Caki2 (cell line): ENCODE measurements at regions not wholly inside any gene's neighbourhood (a gene's known extent, or its start where the extent isn't known, plus 50 kb on each side); places are given as distances from the start of the nearest gene placed in this dataset.
"Not testable (repeated sequence)": the region's sequence is repeated elsewhere in the genome, so short reads cannot be mapped to it uniquely, and the experiment has no call there.

Experiments
- DNase-seq: peaks from one replicate; pipeline ENCODE4 v3.0.0-alpha.2; 2015; ENCODE audit warnings: low read depth
- in situ Hi-C: cut with HindIII; loops from 2 replicates; pipeline ENCODE4 v1.10.0; 2016; ENCODE audit warnings: low sequenced_read_pairs, low pct_unique_long_range_greater_than_20kb, mixed read lengths

- in situ Hi-C loops, result no loop called here
Observed at GRCh38 chr17:54261465-54261864, 438.7 kb downstream of the KIF2B start.

GRCh38 chr17:54269881-54270280 lies 447.2 kb downstream of the KIF2B start:
- in situ Hi-C loops, result no loop called here
- no peak for DNase-seq

More at GRCh38 chr17:54261465-54261864, 438.7 kb downstream of the KIF2B start:
- DNase-seq, result no peak

DNA sequence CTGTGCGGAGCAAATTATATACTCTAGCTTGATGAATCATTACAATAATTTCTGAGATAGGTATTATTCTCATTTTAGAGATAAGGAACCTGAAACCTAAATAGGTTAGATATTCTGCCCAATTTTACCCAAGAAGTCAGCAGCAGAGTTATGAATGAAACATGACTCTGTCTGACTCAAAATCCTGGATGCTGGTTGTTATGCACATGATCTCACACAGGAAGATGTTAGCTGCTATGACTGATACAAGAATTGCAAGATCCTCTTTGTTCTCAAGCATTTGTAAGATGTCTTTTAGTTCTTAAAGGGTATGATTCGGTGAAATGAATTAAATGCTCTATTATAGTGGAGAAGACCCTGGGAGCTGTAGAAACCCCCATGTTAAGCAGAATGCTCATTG lies 447.8 kb downstream of the KIF2B start:
- in situ Hi-C loops, result no loop called here
- DNase-seq, result no peak

- in situ Hi-C loops, result no loop called here
- no peak for DNase-seq
Observed at GRCh38 chr17:54277868-54278267, 455.1 kb downstream of the KIF2B start.

DNA sequence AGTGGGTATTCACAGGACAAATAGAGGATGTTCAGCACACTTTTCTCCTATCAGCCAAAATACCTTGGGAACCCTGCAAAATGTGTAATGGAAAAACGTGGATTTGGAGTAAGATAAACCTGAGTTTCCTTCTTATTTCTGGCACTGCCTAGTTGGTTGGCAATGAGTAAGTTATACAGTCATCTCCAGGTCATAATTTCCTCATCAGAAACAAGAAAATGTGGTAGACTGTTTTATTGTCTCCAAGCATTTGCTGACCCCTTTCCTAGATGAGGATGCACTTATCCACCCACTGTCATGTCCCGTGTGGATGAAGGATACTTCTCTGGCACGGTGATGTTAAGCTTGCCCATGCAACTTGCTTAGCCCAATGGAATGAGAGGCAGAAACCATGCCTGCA lies 458.0 kb downstream of the KIF2B start:
- in situ Hi-C loops, result no loop called here
- no peak for DNase-seq

GRCh38 chr17:54282886-54283285 lies 460.2 kb downstream of the KIF2B start:
- in situ Hi-C loops, result no loop called here
- DNase-seq, result no peak

DNA sequence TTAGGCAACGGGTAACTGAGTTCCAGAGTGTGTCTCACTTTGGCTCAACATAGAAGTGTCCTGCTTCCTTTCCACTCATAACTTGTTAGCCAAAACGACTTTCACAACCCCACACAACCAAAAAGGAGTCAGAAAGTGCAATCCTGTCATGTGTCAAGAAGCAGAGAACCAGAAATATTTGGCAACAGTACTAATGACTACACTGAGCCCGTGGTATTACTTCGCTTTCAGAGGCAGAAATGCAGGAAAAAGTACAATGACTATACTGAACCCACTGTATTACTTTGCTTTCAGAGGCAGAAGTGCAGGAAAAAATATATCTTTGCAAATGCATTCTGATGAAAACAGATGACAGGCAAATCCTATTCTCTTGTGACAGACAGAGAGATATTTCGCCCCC lies 484.6 kb downstream of the KIF2B start:
- in situ Hi-C loops, result no loop called here

GRCh38 chr17:54324813-54325212 lies 502.1 kb downstream of the KIF2B start:
- no peak for DNase-seq
- in situ Hi-C loops, result no loop called here

More for the DNA sequence above, 484.6 kb downstream of the KIF2B start:
- DNase-seq, result no peak

DNA sequence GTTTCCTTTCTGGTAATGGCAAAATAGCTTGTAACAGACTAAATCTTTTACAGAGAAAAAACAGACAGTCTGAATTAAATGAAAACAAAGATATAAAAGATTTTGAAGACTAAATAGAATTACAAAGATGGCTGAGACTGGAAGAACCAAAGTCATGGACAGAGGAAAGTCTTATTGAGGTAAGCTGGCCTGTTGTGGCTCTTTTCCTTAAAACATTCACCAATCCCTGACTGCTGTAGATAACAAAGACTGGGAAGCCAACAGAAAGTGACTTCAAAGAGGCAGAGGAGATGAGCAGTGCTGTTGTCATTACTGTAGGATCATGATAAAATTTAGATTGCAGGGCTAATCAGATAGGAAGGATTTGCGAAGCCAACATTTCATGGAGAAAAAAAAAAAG lies 517.0 kb downstream of the KIF2B start:
- in situ Hi-C loops, result no loop called here
- no peak for DNase-seq

DNA sequence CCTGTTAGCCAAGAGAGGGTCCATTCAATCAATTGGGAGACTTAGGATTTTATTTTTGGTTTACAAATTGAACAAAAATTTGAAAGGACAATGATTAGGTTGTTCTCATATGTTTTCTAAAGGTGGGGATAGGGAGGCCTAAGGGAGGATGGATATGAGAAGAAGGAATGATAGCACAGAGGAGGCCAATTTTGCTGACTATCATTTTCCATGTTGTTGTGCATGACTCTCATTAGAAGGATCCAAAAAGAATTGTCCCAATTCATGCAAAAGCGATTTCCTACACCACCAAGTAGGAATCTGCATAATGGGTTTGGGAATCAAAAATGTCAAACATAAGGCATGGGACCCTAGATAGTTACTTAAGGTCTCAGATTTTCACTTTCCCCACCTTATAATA lies 524.8 kb downstream of the KIF2B start:
- no peak for DNase-seq
- in situ Hi-C loops, result no loop called here

DNA sequence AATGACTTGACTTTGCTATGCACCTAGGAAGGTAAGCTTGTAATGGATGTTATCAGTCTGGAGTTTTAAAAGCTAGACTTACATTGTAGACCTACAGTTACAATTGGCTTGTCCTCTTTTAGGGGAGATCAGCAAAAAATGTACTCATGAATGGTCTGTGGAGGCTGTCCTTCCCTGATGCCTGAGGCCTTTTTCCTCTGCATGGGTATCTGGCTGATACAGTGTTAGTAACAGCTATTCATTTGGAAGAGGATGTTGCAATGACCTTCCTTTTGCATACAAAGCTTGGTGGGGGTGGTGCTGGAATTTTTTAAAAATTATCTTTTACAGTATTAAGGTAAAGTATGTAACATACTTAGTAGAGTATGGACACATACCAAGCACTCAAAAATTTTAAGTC lies 525.5 kb downstream of the KIF2B start:
- DNase-seq, result no peak
- in situ Hi-C loops, result no loop called here

DNA sequence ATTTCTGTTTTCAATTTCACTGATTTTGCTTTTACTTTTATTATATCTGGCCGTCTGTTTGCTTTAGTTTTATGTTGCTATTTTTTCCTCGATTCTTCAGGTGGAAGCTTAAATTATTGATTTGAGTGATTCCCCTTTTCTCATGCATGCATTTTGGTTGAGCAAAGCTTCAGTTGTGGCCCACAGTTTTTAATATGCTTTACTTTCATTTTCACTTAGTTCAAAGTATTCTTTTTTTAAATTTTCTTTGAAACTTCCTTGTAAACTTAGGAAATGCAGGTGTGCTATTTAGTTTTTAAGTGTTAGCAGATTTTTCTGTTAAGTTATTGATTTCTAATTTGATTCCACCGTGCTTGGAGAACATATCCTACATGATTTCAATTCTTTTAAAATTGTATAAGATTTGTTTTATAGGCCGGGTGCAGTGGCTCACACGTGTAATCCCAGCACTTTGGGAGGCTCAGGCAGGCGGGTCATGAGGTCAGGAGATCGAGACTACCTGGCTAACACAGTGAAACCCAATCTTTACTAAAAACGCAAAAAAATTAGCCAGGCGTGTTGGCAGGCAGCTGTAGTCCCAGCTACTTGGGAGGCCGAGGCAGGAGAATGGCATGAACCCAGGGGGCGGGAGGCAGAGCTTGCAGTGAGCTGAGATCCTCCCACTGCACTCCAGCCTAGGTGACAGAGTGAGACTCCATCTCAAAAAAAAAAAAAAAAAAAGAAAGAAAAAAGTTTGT lies 531.2 kb downstream of the KIF2B start:
- in situ Hi-C loops, result no loop called here

GRCh38 chr17:54361073-54361472 lies 538.3 kb downstream of the KIF2B start:
- in situ Hi-C loops, result not testable (repeated sequence)

More for the DNA sequence above, 531.2 kb downstream of the KIF2B start:
- DNase-seq, result no peak

DNA sequence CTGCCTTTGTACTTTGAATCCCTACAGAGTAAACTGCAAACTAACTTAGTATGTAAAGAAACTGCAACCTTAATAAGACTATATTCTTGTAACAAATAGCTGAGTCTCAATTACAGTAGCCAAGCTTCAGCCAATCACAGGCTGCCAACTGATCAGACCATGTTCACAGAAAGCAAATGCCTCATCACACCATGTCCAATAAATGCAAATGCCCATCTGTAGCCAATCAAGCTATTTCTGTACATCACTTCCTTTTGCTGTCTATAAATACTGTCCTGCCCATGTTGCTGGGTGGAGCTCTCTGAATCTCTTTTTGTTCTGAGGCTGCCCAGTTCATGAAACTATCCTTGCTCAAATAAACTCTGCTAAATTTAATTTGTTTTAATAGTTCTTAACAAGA lies 531.7 kb upstream of the TOM1L1 start:
- in situ Hi-C loops, result no loop called here
- DNase-seq, result no peak

More at GRCh38 chr17:54361073-54361472, 538.3 kb downstream of the KIF2B start:
- not testable (repeated sequence) for DNase-seq

DNA sequence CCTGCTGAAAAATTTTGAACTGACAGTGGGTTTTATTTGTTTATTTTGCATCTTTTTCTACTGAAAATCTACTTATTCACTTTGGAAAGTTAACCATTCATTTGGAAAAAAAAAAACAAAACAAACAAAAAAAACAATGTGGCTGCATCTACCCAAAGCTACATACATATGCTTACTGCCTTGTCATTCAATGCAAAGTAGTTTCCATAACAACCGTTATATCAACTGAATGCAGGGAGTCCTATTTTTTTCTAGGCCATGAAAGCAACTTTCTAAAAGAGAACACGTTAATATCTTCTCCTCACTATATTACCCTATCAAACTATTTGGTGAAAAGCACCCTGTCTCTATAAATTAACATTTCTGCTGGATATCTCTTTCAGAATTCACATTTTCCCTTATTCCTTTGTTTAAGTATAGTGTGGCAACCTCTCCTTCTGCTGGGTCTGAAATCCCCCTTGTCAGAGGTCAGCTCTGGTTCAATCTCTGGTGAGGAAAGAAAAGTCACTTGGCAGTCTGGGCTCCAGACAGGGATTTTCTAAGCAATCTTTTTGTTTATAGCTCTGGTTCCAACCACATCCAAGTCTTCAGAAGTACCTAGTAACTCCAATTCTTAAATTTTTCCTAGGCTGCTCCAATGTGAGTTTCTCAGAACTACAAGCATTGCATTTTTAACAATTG lies 528.4 kb upstream of the TOM1L1 start:
- in situ Hi-C loops, result no loop called here
- DNase-seq, result no peak

DNA sequence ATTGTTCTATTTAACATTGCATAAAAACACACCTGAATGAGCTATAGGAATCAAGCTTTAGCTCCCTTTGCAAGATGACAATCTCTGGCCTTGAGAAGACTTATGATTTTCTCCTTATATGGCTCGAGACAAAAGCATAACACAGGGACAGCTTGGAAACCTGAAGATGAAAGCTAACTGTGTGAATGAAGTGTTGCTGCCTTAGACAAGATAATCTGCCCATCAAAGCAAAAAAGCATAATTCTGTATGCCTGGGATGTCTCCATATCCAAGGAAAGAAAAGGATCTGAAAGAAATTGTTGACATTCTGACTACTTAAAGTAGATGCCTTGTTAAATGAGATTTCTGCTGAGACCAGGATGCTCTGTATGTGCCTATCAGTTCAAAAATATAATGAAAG lies 526.7 kb upstream of the TOM1L1 start:
- no peak for DNase-seq
- in situ Hi-C loops, result no loop called here

DNA sequence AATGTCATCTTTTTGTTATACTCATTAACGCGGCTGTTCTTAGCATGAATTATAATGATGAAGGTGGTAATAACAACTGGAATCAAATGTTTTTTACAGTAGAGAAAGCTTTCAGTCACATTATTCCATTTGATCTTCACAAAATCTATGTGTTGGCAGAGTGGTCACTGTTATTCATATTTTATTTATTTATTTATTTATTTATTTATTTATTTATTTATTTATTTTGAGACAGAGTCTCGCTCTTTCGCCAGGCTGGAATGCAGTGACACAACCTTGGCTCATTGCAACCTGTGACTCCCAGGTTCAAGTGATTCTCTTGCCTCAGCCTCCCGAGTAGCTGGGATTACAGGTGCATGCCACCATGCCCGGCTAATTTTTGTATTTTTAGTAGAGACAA lies 524.2 kb upstream of the TOM1L1 start:
- in situ Hi-C loops, DNase-seq: not testable (repeated sequence)

- in situ Hi-C loops, result no loop called here
- no peak for DNase-seq
Observed at GRCh38 chr17:54381482-54381881, 519.2 kb upstream of the TOM1L1 start.

- DNase-seq, result no peak
- in situ Hi-C loops, result no loop called here
Observed at GRCh38 chr17:54404259-54404658, 496.4 kb upstream of the TOM1L1 start.

DNA sequence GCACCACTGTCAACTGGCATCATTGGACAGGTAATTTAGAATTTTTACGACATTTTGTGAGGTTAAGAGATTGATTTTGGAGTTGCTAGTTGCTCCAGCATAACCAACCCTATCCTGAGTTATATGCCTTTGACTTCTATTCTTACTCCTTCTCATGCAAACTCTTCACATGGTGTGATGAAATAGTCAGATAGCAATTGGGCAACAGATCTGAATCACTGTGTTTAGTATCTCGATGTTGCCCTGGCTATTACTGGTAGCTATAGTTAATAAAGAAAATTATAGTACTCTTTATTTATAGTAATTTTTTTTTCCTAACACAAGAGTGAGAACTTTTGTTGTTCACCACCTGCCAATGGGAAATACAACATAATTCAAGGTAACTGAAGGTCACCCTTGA lies 494.8 kb upstream of the TOM1L1 start:
- in situ Hi-C loops, result no loop called here
- DNase-seq, result no peak
